ENCODE measurements at regions not wholly inside any gene's neighbourhood (a gene's known extent, or its start where the extent isn't known, plus 50 kb on each side); places are given as distances from the start of the nearest gene placed in this dataset.
"Not testable (repeated sequence)": the region's sequence is repeated elsewhere in the genome, so short reads cannot be mapped to it uniquely, and the experiment has no call there.

- DNase-seq (ENCODE audit: low read depth in 2 of 3, low spot score in 1 of 3): no peak
These were observed 247.3 kb downstream of the TTC32 start for GRCh38 chr2:19654310-19655090.

GRCh38 chr2:19653509-19653908, 248.3 kb downstream of the TTC32 start:
- no peak for DNase-seq (ENCODE audit: low read depth in 2 of 3, low spot score in 1 of 3)

- DNase-seq (ENCODE audit: low read depth in 2 of 3, low spot score in 1 of 3): no peak
These were observed 249.0 kb downstream of the TTC32 start for GRCh38 chr2:19652811-19653210.

GRCh38 chr2:19651466-19651865, 250.3 kb downstream of the TTC32 start:
- DNase-seq (ENCODE audit: low read depth in 2 of 3, low spot score in 1 of 3): no peak

GRCh38 chr2:19649785-19650380, 251.9 kb downstream of the TTC32 start:
- no peak for DNase-seq (ENCODE audit: low read depth in 2 of 3, low spot score in 1 of 3)

- DNase-seq (ENCODE audit: low read depth in 2 of 3, low spot score in 1 of 3): no peak
These were observed 252.6 kb downstream of the TTC32 start for GRCh38 chr2:19649142-19649541.

GRCh38 chr2:19648583-19648982, 253.2 kb downstream of the TTC32 start:
- DNase-seq (ENCODE audit: low read depth in 2 of 3, low spot score in 1 of 3): no peak

GRCh38 chr2:19646987-19647386, 254.8 kb downstream of the TTC32 start:
- no peak for DNase-seq (ENCODE audit: low read depth in 2 of 3, low spot score in 1 of 3)

GRCh38 chr2:19644763-19645162, 257.0 kb downstream of the TTC32 start:
- DNase-seq (ENCODE audit: low read depth in 2 of 3, low spot score in 1 of 3): no peak

- no peak for DNase-seq (ENCODE audit: low read depth in 2 of 3, low spot score in 1 of 3)
These were observed 258.7 kb downstream of the TTC32 start for GRCh38 chr2:19643117-19643518.

- no peak for DNase-seq (ENCODE audit: low read depth in 2 of 3, low spot score in 1 of 3)
These were observed 259.3 kb downstream of the TTC32 start for GRCh38 chr2:19642501-19642900.

GRCh38 chr2:19635951-19636510, 265.8 kb downstream of the TTC32 start:
- no peak for DNase-seq (ENCODE audit: low read depth in 2 of 3, low spot score in 1 of 3)

- DNase-seq (ENCODE audit: low read depth in 2 of 3, low spot score in 1 of 3): no peak
These were observed 269.3 kb downstream of the TTC32 start for GRCh38 chr2:19632403-19632991.

GRCh38 chr2:19631871-19632270, 269.9 kb downstream of the TTC32 start:
- DNase-seq (ENCODE audit: low read depth in 2 of 3, low spot score in 1 of 3): no peak

- DNase-seq (ENCODE audit: low read depth in 2 of 3, low spot score in 1 of 3): no peak
These were observed 270.9 kb downstream of the TTC32 start for GRCh38 chr2:19630921-19631320.

GRCh38 chr2:19627359-19627758, 268.9 kb upstream of the OSR1 start:
- no peak for DNase-seq (ENCODE audit: low read depth in 2 of 3, low spot score in 1 of 3)

GRCh38 chr2:19623488-19623887, 265.1 kb upstream of the OSR1 start:
- DNase-seq (ENCODE audit: low read depth in 2 of 3, low spot score in 1 of 3): no peak

GRCh38 chr2:19617257-19617848, 258.9 kb upstream of the OSR1 start:
- DNase-seq (ENCODE audit: low read depth in 2 of 3, low spot score in 1 of 3): no peak

- DNase-seq (ENCODE audit: low read depth in 2 of 3, low spot score in 1 of 3): not testable (repeated sequence)
These were observed 257.0 kb upstream of the OSR1 start for GRCh38 chr2:19615402-19615801.

- DNase-seq (ENCODE audit: low read depth in 2 of 3, low spot score in 1 of 3): no peak
These were observed 255.6 kb upstream of the OSR1 start for GRCh38 chr2:19614066-19614465.

- DNase-seq (ENCODE audit: low read depth in 2 of 3, low spot score in 1 of 3): no peak
These were observed 253.3 kb upstream of the OSR1 start for GRCh38 chr2:19611491-19612332.

All from stimulated activated CD4-positive, alpha-beta T cell treated with anti-CD3 and anti-CD28 coated beads, Interleukin-12 subunit alpha, Interleukin-12 subunit beta, amount 100 ng/mL, for 48 hours (primary cell).